OCI-M1 (cell line): ENCODE measurements at regions not wholly inside any gene's neighbourhood (a gene's known extent, or its start where the extent isn't known, plus 50 kb on each side); places are given as distances from the start of the nearest gene placed in this dataset.

Experiments
- DNase-seq: peaks from one replicate; lab custom pipeline; 2025; lab: John Stamatoyannopoulos, UW

DNA sequence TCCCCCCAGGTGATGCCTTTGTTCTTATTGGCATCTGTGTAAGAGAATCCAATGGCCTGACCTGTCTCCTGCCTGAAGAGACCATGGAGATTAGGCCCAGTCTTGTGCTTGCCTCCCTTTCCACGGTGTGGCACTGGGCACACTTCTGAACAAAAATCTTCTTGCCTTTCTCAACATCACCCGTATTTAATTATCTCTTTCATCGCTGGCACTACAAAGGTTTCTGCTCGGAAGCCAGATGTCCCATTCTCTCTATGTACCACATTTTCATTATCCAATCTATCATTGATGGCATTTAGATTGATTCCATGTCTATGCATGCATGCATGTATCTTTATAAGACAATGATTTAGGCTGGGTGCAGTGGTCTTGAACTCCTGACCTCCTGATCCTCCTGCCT is 74.3 kb downstream of the SLC25A15 start:
- DNase-seq, result no peak

DNA sequence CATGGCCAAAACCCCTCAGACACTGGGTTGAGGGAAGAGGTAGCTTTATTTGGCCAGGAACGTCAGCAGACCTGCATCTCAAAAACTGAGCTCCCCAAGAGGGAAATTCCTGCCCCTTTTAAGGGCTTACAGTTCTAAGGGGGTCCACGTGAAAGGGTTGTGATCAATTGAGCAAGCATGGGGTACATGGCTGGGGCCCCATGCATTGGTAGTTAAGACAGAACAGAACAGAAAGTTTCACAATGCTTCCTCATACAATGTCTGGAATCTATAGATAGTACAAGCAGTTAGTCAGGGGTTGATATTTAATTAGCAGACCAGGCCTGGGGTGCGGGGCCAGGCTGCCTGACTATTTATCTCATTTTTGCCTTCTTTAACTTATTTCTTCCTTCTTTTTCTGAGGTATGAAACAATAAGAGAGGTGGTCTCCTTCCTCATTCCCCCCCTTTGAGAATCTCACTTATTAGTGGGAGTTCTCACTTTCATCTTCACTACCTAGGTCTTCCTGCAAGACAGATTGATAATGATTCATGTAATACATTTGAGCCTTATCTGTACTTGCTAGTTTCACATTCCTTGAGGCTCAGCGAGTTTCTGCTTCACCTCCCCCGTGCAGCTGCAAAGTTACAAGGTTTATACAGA is 84.8 kb downstream of the SLC25A15 start:
- peak; percentile 53 for DNase-seq

DNA sequence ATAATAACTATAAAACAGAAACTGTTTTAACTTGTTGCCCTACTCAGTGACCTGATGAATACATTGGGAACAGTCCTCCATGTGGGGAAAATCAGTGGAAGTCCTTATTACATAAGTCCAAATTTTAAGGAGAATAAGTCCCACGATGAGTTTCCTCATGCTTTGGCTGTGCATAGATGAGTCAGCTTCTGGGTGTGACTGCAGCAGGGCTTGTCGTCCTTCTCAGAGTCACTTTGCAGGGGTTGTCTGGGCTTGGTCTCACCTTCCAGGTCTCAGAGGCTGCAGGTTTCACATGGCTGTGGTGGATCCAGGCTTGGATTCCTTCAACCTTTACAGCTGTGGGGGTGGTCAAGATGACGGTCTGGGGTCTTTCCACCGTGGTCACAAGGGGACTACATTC is 85.6 kb downstream of the SLC25A15 start:
- DNase-seq, result no peak

DNA sequence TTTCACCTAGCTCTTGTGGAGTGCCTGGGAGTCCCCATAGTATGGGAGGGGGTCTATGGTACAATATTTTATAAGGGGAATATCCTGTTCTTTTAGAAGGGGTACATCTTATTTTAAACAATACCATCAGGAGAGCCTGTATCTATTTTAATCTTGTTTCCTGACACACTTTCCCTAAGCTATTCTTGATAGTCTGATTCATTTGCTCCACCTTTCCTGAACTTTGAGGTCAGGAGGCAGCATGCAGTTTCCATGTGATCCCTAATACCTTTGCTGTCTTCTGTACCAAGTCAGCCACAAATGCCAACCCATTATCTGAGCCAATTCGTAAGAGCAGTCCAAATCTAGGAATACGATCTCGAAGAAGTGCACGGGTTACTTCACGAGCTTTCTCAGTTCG is 86.2 kb downstream of the SLC25A15 start:
- no peak for DNase-seq

DNA sequence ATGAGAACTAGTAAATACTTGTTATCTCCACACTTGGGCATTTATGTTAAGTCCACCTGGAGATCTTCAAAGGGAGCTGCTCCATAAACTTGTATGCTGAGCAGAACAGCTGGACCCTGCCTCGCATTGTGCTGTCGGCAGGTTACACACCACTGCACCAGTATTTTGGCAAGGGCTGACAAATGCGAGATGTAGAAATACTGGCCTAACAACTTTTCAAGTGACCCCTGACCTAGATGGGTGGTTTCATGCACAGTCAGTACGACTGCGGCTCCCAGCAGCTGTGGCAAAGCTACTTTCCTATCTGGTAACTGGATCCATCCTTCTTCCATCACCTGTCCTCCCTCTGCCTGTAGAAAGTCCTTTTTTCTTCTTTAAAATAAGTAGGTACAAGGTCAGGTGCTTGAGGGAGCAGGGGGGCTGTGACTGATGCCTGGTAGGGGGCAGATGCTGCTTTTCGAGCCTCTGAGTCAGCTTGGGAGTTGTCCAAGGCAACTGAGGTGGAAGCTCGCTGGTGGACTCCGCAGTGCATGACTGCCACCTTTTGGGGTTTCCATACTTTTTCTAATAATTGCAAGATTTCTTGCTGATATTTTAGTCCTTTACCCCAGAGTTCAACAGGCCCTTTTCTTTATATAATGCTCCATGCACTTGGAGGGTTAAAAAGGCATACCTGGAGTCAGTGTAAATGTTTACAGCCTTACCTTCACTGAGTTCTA is 86.8 kb downstream of the SLC25A15 start:
- DNase-seq, result no peak

DNA sequence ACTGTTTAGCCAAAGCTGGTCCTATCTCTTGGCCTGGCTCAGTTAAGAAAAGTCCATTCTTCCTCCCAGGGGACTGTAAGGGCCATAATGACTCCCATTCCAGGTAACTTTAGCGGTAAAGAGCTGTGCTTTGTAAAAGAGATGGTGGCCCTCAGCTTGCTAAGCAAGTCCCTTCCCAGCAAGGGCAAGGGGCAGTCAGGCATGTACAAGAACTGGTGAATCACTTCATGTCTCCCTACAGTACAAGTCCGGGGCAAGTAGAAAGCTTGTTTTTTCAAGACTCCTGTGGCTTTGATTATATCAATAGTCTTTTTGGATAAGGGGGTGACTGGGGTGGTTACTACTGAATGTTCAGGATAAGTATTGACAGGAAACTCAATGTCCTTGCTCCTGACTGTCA is 88.9 kb downstream of the SLC25A15 start:
- no peak for DNase-seq

DNA sequence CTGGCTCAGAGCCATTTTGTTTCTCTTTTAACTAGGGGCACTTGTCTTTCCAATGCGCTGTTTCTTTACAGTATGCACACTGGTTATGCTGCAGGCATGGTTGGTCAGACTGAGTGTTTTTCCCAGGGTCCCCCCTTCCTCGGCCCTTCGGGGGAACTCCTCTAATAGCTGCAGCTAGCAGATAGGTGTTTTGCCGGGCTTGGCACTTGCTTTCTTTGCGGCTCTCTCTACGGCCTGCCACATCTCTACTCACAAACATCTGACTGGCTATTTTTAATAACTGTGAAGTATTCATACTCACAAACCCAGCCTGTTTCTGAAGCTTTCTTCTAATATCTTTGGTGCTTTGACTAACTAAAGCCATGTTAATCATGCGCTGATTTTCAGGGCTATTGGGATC is 89.4 kb downstream of the SLC25A15 start:
- DNase-seq, result no peak
